RKO (cell line): ENCODE measurements at regions not wholly inside any gene's neighbourhood (a gene's known extent, or its start where the extent isn't known, plus 50 kb on each side); places are given as distances from the start of the nearest gene placed in this dataset.
A peak's percentile ranks its signal among the peaks of the same experiment; 100 is the strongest.

Source experiments
- DNase-seq: peaks from one replicate; pipeline ENCODE4 v3.0.0-alpha.2; 2016; ENCODE audit warnings: low spot score

- DNase-seq, result peak; percentile 55
Measured at GRCh38 chr5:74916831-74917710, 50.9 kb upstream of the FAM169A start.
